ENCODE measurements at regions not wholly inside any gene's neighbourhood (a gene's known extent, or its start where the extent isn't known, plus 50 kb on each side); places are given as distances from the start of the nearest gene placed in this dataset.

DNA sequence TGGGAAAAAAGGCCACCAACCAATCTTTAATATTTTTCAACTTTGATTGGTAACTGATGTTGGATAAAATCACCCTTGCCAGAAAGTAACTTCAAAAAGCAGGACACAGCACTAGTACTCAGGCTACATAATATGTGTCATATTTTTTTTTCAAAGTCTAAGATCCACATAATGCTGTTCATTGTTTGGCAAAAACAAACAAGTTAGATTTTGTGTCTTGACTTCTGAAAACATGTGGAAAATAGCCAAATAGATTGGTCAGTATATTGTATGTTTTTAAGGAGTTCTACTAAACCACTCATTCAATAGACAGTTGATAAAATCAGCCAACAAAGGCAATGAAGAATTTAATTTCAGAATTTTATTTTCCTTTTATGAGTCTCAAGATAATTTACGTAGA, 111.7 kb upstream of the CCDC54 start:
- FAIRE-seq (no peak), DNase-seq (ENCODE audit: insufficient read length) (no peak)
- no peak for TF ChIP-seq POLR2AphosphoS5 (IDR thresholded peaks at IDR 0.05; ENCODE audit: low read depth, low read length)
- TF ChIP-seq TAF1 (IDR thresholded peaks at IDR 0.05; ENCODE audit: borderline replicate concordance, low read depth, low read length): no peak
- no peak for TF ChIP-seq POLR2A (IDR thresholded peaks at IDR 0.05; ENCODE audit: low read depth, low read length)

GRCh38 chr3:107268469-107268868, 108.8 kb upstream of the CCDC54 start:
- no peak for DNase-seq (ENCODE audit: insufficient read length)
- TF ChIP-seq TAF1 (IDR thresholded peaks at IDR 0.05; ENCODE audit: borderline replicate concordance, low read depth, low read length): no peak
- no peak for TF ChIP-seq POLR2AphosphoS5 (IDR thresholded peaks at IDR 0.05; ENCODE audit: low read depth, low read length)
- no peak for TF ChIP-seq POLR2A (IDR thresholded peaks at IDR 0.05; ENCODE audit: low read depth, low read length)
- no peak for FAIRE-seq

DNA sequence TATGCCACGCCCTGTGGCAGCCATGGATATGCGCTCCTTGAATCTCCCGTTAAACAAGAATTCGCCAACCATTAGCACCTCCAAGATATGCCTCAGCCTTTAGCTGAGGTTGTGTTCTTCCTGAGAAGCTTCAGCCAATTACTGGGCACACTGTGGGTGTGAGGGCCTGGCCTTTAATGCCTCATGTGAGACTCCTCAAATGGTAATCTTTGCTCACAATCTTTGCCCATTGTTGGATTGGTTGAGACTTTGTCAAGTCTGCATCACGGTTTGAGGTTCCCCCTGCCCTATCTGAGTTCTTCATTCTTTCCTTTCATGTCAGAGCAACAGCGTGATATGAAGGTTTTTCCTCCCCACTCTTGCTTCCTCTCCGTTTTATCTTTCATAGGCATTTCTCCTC, 108.1 kb upstream of the CCDC54 start:
- no peak for FAIRE-seq
- TF ChIP-seq TAF1 (IDR thresholded peaks at IDR 0.05; ENCODE audit: borderline replicate concordance, low read depth, low read length): no peak
- TF ChIP-seq POLR2A (IDR thresholded peaks at IDR 0.05; ENCODE audit: low read depth, low read length): no peak
- no peak for TF ChIP-seq POLR2AphosphoS5 (IDR thresholded peaks at IDR 0.05; ENCODE audit: low read depth, low read length)
- DNase-seq (ENCODE audit: insufficient read length): no peak

GRCh38 chr3:107271787-107272387, 105.4 kb upstream of the CCDC54 start:
- FAIRE-seq (peak; percentile 83), DNase-seq (ENCODE audit: insufficient read length) (no peak)

GRCh38 chr3:107272471-107272870, 104.8 kb upstream of the CCDC54 start:
- DNase-seq (ENCODE audit: insufficient read length) (no peak), FAIRE-seq (no peak)
- TF ChIP-seq TAF1 (IDR thresholded peaks at IDR 0.05; ENCODE audit: borderline replicate concordance, low read depth, low read length) (no peak), POLR2AphosphoS5 (IDR thresholded peaks at IDR 0.05; ENCODE audit: low read depth, low read length) (no peak), POLR2A (IDR thresholded peaks at IDR 0.05; ENCODE audit: low read depth, low read length) (no peak)

More at GRCh38 chr3:107271787-107272387, 105.4 kb upstream of the CCDC54 start:
- TF ChIP-seq TAF1 (IDR thresholded peaks at IDR 0.05; ENCODE audit: borderline replicate concordance, low read depth, low read length): no peak
- TF ChIP-seq POLR2AphosphoS5 (IDR thresholded peaks at IDR 0.05; ENCODE audit: low read depth, low read length): no peak
- TF ChIP-seq POLR2A (IDR thresholded peaks at IDR 0.05; ENCODE audit: low read depth, low read length): no peak

DNA sequence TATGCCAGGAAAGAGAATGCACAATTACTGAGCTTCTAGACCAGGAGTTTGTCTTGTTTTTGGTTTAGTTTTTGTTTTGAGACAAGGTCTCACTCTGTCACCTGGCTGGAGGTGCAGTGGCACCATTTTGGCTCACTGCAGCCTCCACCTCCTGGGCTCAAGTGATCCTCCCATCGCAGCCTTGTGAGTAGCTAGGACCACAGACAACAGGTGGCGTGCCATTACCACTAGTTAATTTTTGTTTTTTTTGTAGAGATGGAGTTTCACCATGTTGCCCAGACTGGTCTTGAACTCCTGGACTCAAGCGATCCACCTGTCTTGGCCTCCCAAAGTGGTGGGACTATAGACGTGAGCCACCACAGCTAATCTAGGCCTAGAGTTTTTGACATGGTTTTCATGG, 104.4 kb upstream of the CCDC54 start:
- DNase-seq (ENCODE audit: insufficient read length): no peak
- TF ChIP-seq POLR2AphosphoS5 (IDR thresholded peaks at IDR 0.05; ENCODE audit: low read depth, low read length) (no peak), POLR2A (IDR thresholded peaks at IDR 0.05; ENCODE audit: low read depth, low read length) (no peak), TAF1 (IDR thresholded peaks at IDR 0.05; ENCODE audit: borderline replicate concordance, low read depth, low read length) (no peak)
- no peak for FAIRE-seq

GRCh38 chr3:107273771-107274170, 103.5 kb upstream of the CCDC54 start:
- FAIRE-seq (no peak), DNase-seq (ENCODE audit: insufficient read length) (no peak)
- TF ChIP-seq POLR2AphosphoS5 (IDR thresholded peaks at IDR 0.05; ENCODE audit: low read depth, low read length) (no peak), TAF1 (IDR thresholded peaks at IDR 0.05; ENCODE audit: borderline replicate concordance, low read depth, low read length) (no peak), POLR2A (IDR thresholded peaks at IDR 0.05; ENCODE audit: low read depth, low read length) (no peak)

DNA sequence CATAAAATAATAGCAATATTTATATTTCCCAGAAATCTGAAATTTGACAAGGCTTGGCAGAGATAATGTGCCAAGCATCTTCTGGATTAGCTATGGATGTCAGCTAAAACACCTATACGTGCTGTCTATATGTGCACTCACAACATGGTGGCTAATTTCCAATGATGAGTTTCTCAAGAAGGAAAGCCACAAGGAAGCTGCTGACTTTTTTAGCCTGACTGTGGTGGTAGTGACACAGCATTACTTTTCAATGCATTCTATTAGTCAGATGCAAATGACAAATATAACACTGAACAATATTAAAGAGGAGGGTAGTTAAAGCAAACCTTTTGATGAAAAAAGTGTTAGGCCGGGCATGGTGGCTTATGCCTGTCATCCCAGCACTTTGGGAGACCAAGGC, 101.7 kb upstream of the CCDC54 start:
- no peak for FAIRE-seq

GRCh38 chr3:107283948-107284347, 93.3 kb upstream of the CCDC54 start:
- FAIRE-seq: no peak
- TF ChIP-seq POLR2A (IDR thresholded peaks at IDR 0.05; ENCODE audit: low read depth, low read length): no peak
- no peak for TF ChIP-seq POLR2AphosphoS5 (IDR thresholded peaks at IDR 0.05; ENCODE audit: low read depth, low read length)
- no peak for TF ChIP-seq TAF1 (IDR thresholded peaks at IDR 0.05; ENCODE audit: borderline replicate concordance, low read depth, low read length)
- no peak for DNase-seq (ENCODE audit: insufficient read length)

More for the DNA sequence above, 101.7 kb upstream of the CCDC54 start:
- DNase-seq (ENCODE audit: insufficient read length): no peak
- no peak for TF ChIP-seq TAF1 (IDR thresholded peaks at IDR 0.05; ENCODE audit: borderline replicate concordance, low read depth, low read length)
- TF ChIP-seq POLR2A (IDR thresholded peaks at IDR 0.05; ENCODE audit: low read depth, low read length): no peak
- no peak for TF ChIP-seq POLR2AphosphoS5 (IDR thresholded peaks at IDR 0.05; ENCODE audit: low read depth, low read length)

GRCh38 chr3:107284612-107285011, 92.6 kb upstream of the CCDC54 start:
- DNase-seq (ENCODE audit: insufficient read length) (no peak), FAIRE-seq (no peak)
- no peak for TF ChIP-seq POLR2AphosphoS5 (IDR thresholded peaks at IDR 0.05; ENCODE audit: low read depth, low read length)
- TF ChIP-seq POLR2A (IDR thresholded peaks at IDR 0.05; ENCODE audit: low read depth, low read length): no peak
- TF ChIP-seq TAF1 (IDR thresholded peaks at IDR 0.05; ENCODE audit: borderline replicate concordance, low read depth, low read length): no peak

GRCh38 chr3:107285197-107285596, 92.0 kb upstream of the CCDC54 start:
- no peak for FAIRE-seq
- TF ChIP-seq POLR2A (IDR thresholded peaks at IDR 0.05; ENCODE audit: low read depth, low read length) (no peak), POLR2AphosphoS5 (IDR thresholded peaks at IDR 0.05; ENCODE audit: low read depth, low read length) (no peak), TAF1 (IDR thresholded peaks at IDR 0.05; ENCODE audit: borderline replicate concordance, low read depth, low read length) (no peak)
- no peak for DNase-seq (ENCODE audit: insufficient read length)

DNA sequence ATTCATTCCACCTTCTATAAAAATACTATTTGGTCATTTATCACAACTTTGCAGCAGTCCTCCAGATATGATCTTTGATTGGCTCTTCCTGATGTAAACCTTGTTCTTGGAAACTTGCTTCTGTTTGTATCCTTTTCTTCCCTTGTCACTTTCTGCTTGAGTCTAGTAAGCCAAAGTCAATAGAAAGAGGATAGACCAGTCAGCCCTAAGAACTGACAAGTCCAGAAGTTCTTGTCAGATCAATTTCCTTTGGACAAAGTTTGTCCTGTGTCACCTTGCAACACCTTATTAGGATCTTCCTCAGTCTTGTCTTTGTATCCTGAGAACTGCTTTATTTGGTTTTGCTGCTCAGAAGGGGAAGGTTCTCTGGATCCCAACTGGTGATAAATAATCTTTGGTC, 87.9 kb upstream of the CCDC54 start:
- TF ChIP-seq TAF1 (IDR thresholded peaks at IDR 0.05; ENCODE audit: borderline replicate concordance, low read depth, low read length) (no peak), POLR2AphosphoS5 (IDR thresholded peaks at IDR 0.05; ENCODE audit: low read depth, low read length) (no peak), POLR2A (IDR thresholded peaks at IDR 0.05; ENCODE audit: low read depth, low read length) (no peak)
- FAIRE-seq: no peak
- DNase-seq (ENCODE audit: insufficient read length): no peak

All from GM12892 (cell line).